C4-2B (cell line): ENCODE measurements at regions not wholly inside any gene's neighbourhood (a gene's known extent, or its start where the extent isn't known, plus 50 kb on each side); places are given as distances from the start of the nearest gene placed in this dataset.

Source experiments
- CTCF ChIP-seq: fragments of 450-650 bp; conservative IDR thresholded peaks from 2 replicates; pipeline ENCODE4 v1.5.1; 2017; ENCODE audit warnings: mild to moderate bottlenecking
- ZFX ChIP-seq: fragments of 450-650 bp; IDR thresholded peaks from 2 replicates; pipeline ENCODE4 v1.6.1; 2017

GRCh38 chr5:152332716-152333460, 72.2 kb downstream of the NMUR2 start:
- no peak for TF ChIP-seq CTCF
- TF ChIP-seq ZFX = no peak
